ENCODE measurements at regions not wholly inside any gene's neighbourhood (a gene's known extent, or its start where the extent isn't known, plus 50 kb on each side); places are given as distances from the start of the nearest gene placed in this dataset.

- Mint-ChIP-seq H3K4me1 (no peaks in the 10 kb centered on the region), H3K27ac (no peak overlapping the region), H3K27me3 (no peaks in the 10 kb centered on the region), H3K9me3 (peaks cover 4% of the 10 kb centered on the region), H3K36me3 (ENCODE audit: low read depth) (no peaks in the 10 kb centered on the region), H3K4me3 (no peak overlapping the region)
- ATAC-seq (replicated peaks), result no peak
Observed at GRCh38 chr5:125464847-125465432, 718.5 kb upstream of the ZNF608 start.

- no peak for ATAC-seq (replicated peaks)
- Mint-ChIP-seq H3K27ac (no peak overlapping the region), H3K4me3 (no peak overlapping the region), H3K9me3 (peaks cover 4% of the 10 kb centered on the region), H3K4me1 (no peaks in the 10 kb centered on the region), H3K27me3 (no peaks in the 10 kb centered on the region), H3K36me3 (ENCODE audit: low read depth) (no peaks in the 10 kb centered on the region)
Observed at GRCh38 chr5:125465703-125466102, 719.3 kb upstream of the ZNF608 start.

- H3K9me3 Mint-ChIP-seq, result peaks cover 4% of the 10 kb centered on the region
- H3K27me3 Mint-ChIP-seq, result no peaks in the 10 kb centered on the region
- no peaks in the 10 kb centered on the region for H3K36me3 Mint-ChIP-seq (ENCODE audit: low read depth)
Observed at GRCh38 chr5:125467222-125467621, 720.8 kb upstream of the ZNF608 start.

GRCh38 chr5:125470280-125470902, 724.0 kb upstream of the ZNF608 start:
- Mint-ChIP-seq H3K9me3 (no peaks in the 10 kb centered on the region), H3K27ac (no peak overlapping the region), H3K4me3 (no peak overlapping the region), H3K4me1 (no peaks in the 10 kb centered on the region), H3K36me3 (ENCODE audit: low read depth) (no peaks in the 10 kb centered on the region), H3K27me3 (no peaks in the 10 kb centered on the region)
- ATAC-seq (replicated peaks), result no peak

More at GRCh38 chr5:125467222-125467621, 720.8 kb upstream of the ZNF608 start:
- Mint-ChIP-seq H3K27ac (no peak overlapping the region), H3K4me3 (no peak overlapping the region), H3K4me1 (no peaks in the 10 kb centered on the region)
- ATAC-seq (replicated peaks), result no peak

GRCh38 chr5:125476901-125477585, 730.6 kb upstream of the ZNF608 start:
- Mint-ChIP-seq H3K9me3 (peaks cover 10% of the 10 kb centered on the region), H3K36me3 (ENCODE audit: low read depth) (no peaks in the 10 kb centered on the region), H3K4me1 (no peaks in the 10 kb centered on the region), H3K4me3 (no peak overlapping the region), H3K27ac (no peak overlapping the region), H3K27me3 (no peaks in the 10 kb centered on the region)
- no peak for ATAC-seq (replicated peaks)

GRCh38 chr5:125477586-125477975, 731.1 kb upstream of the ZNF608 start:
- no peaks in the 10 kb centered on the region for H3K36me3 Mint-ChIP-seq (ENCODE audit: low read depth)
- H3K4me3 Mint-ChIP-seq, result no peak overlapping the region
- no peak overlapping the region for H3K27ac Mint-ChIP-seq
- no peaks in the 10 kb centered on the region for H3K4me1 Mint-ChIP-seq
- ATAC-seq (replicated peaks), result no peak
- no peaks in the 10 kb centered on the region for H3K27me3 Mint-ChIP-seq
- H3K9me3 Mint-ChIP-seq, result peaks cover 10% of the 10 kb centered on the region

- no peak overlapping the region for H3K4me3 Mint-ChIP-seq
- H3K4me1 Mint-ChIP-seq, result no peaks in the 10 kb centered on the region
- H3K27ac Mint-ChIP-seq, result no peak overlapping the region
- H3K27me3 Mint-ChIP-seq, result no peaks in the 10 kb centered on the region
- H3K36me3 Mint-ChIP-seq (ENCODE audit: low read depth), result no peaks in the 10 kb centered on the region
- peaks cover 15% of the 10 kb centered on the region for H3K9me3 Mint-ChIP-seq
- ATAC-seq (replicated peaks), result no peak
Observed at GRCh38 chr5:125478599-125478998, 732.2 kb upstream of the ZNF608 start.

GRCh38 chr5:125480911-125481310, 734.5 kb upstream of the ZNF608 start:
- no peak overlapping the region for H3K27ac Mint-ChIP-seq
- ATAC-seq (replicated peaks), result no peak
- no peaks in the 10 kb centered on the region for H3K27me3 Mint-ChIP-seq
- no peak overlapping the region for H3K4me3 Mint-ChIP-seq
- H3K4me1 Mint-ChIP-seq, result no peaks in the 10 kb centered on the region
- no peaks in the 10 kb centered on the region for H3K36me3 Mint-ChIP-seq (ENCODE audit: low read depth)
- peaks cover 16% of the 10 kb centered on the region for H3K9me3 Mint-ChIP-seq

- Mint-ChIP-seq H3K4me3 (no peak overlapping the region), H3K9me3 (peaks cover 16% of the 10 kb centered on the region), H3K27me3 (no peaks in the 10 kb centered on the region), H3K4me1 (no peaks in the 10 kb centered on the region), H3K36me3 (ENCODE audit: low read depth) (no peaks in the 10 kb centered on the region), H3K27ac (no peak overlapping the region)
- no peak for ATAC-seq (replicated peaks)
Observed at GRCh38 chr5:125481506-125482465, 735.3 kb upstream of the ZNF608 start.

GRCh38 chr5:125483609-125484008, 737.2 kb upstream of the ZNF608 start:
- Mint-ChIP-seq H3K27me3 (no peaks in the 10 kb centered on the region), H3K36me3 (ENCODE audit: low read depth) (no peaks in the 10 kb centered on the region), H3K27ac (no peak overlapping the region), H3K4me3 (no peak overlapping the region), H3K4me1 (no peaks in the 10 kb centered on the region), H3K9me3 (peaks cover 16% of the 10 kb centered on the region)
- no peak for ATAC-seq (replicated peaks)

GRCh38 chr5:125484272-125484741, 737.9 kb upstream of the ZNF608 start:
- Mint-ChIP-seq H3K4me1 (no peaks in the 10 kb centered on the region), H3K4me3 (no peak overlapping the region), H3K27me3 (no peaks in the 10 kb centered on the region), H3K27ac (no peak overlapping the region), H3K9me3 (peaks cover 16% of the 10 kb centered on the region), H3K36me3 (ENCODE audit: low read depth) (no peaks in the 10 kb centered on the region)
- no peak for ATAC-seq (replicated peaks)

- H3K9me3 Mint-ChIP-seq, result peaks cover 16% of the 10 kb centered on the region
- H3K27ac Mint-ChIP-seq, result no peak overlapping the region
- ATAC-seq (replicated peaks), result no peak
- no peaks in the 10 kb centered on the region for H3K4me1 Mint-ChIP-seq
- no peaks in the 10 kb centered on the region for H3K36me3 Mint-ChIP-seq (ENCODE audit: low read depth)
- H3K4me3 Mint-ChIP-seq, result no peak overlapping the region
- no peaks in the 10 kb centered on the region for H3K27me3 Mint-ChIP-seq
Observed at GRCh38 chr5:125484742-125485641, 738.6 kb upstream of the ZNF608 start.

- H3K36me3 Mint-ChIP-seq (ENCODE audit: low read depth), result no peaks in the 10 kb centered on the region
- H3K27me3 Mint-ChIP-seq, result no peaks in the 10 kb centered on the region
- H3K9me3 Mint-ChIP-seq, result peaks cover 12% of the 10 kb centered on the region
- ATAC-seq (replicated peaks), result no peak
- no peaks in the 10 kb centered on the region for H3K4me1 Mint-ChIP-seq
- no peak overlapping the region for H3K4me3 Mint-ChIP-seq
- H3K27ac Mint-ChIP-seq, result no peak overlapping the region
Observed at GRCh38 chr5:125485771-125486170, 739.3 kb upstream of the ZNF608 start.

Measured in activated T-helper 17 cell treated with anti-CD3 and anti-CD28 coated beads, Interleukin-2, amount 50 U/mL, for 72 hours (primary cell).